Pancreas (tissue), 10 donors: ENCODE measurements at regions not wholly inside any gene's neighbourhood (a gene's known extent, or its start where the extent isn't known, plus 50 kb on each side); places are given as distances from the start of the nearest gene placed in this dataset.

Source experiments
- ATAC-seq, 4 donors: fragments of 200-7000 bp; cut with Tn5 transposase; one replicate each; pipeline versions ENCODE4 v1.8.0 to v1.9.1; 2020; ENCODE audit warnings: mild to moderate bottlenecking in 4 of 4, moderate library complexity in 4 of 4
- DNase-seq, 6 donors: peaks; one replicate each; pipeline ENCODE4 v3.0.0-alpha.2; 2020
- FAIRE-seq: peaks from 2 replicates; lab custom pipeline; 2012; peaks lifted over from hg19 to GRCh38; lab: Jason Lieb, UNC
- H3K27ac ChIP-seq, 4 donors: fragments of 200-600 bp; sonication (generic); 1 replicate in 3 of 4; 2 replicates in 1 of 4; pipeline versions ENCODE4 v1.5.0 to v1.8.0; 2020
- H3K27me3 ChIP-seq, 4 donors: fragments of 200-600 bp; one replicate each; pipeline ENCODE4 v1.8.0; 2021
- H3K36me3 ChIP-seq, 3 donors: fragments of 200-600 bp; sonication (generic) in 1 of 3; one replicate each; pipeline versions ENCODE4 v1.5.0 to v1.8.0; 2020 to 2021
- H3K4me1 ChIP-seq, 3 donors: fragments of 200-600 bp; one replicate each; pipeline ENCODE4 v1.8.0; 2021
- H3K4me3 ChIP-seq, 4 donors: fragments of 200-600 bp; sonication (generic) in 2 of 4; one replicate each; pipeline versions ENCODE4 v1.5.0 to v1.8.0; 2020 to 2021
- H3K9me3 ChIP-seq, 4 donors: fragments of 200-600 bp; one replicate each; pipeline ENCODE4 v1.8.0; 2021
- WGBS, 2 donors: extraction: QIAGEN DNeasy Blood & Tissue Kit; methylation state at CpG; one replicate each; pipeline ENCODE4 v1.1.7; 2013; 5-methylcytosine and 5-hydroxymethylcytosine counted together
- intact Hi-C, 3 donors: fragments of 100-400 bp; cut with DNase I; formaldehyde crosslinking; loops; one replicate each; pipeline versions ENCODE4 v1.11.1 to v1.14.2; 2022
- TF ChIP-seq, protein P1 (sequence below), 4 donors: fragments of 200-600 bp; sonication (generic) in 3 of 4; IDR thresholded peaks; one replicate each; pipeline versions ENCODE4 v1.5.0 to v1.8.0; 2021; ENCODE audit warnings: antibody characterized with exemption in 4 of 4
- donor health status: healthy with polysubstance abuse.
- donor health status: DM: no; HTN: no; CAD: no; lungs with moderate emphysema.
- donor health status: DM: no; HTN: no; CAD: no.
- donor health status: control.
- donor health status: control.
- donor health status: Bipolar disorder and iron deficiency.
- donor health status: DM: yes; HTN: yes; CAD: no.
- donor health status: DM: no; HTN: no; CAD: no.
- donor health status: DM: no; HTN: no; CAD: no.
- donor health status: DM: yes; HTN: yes; CAD: no.

DNA sequence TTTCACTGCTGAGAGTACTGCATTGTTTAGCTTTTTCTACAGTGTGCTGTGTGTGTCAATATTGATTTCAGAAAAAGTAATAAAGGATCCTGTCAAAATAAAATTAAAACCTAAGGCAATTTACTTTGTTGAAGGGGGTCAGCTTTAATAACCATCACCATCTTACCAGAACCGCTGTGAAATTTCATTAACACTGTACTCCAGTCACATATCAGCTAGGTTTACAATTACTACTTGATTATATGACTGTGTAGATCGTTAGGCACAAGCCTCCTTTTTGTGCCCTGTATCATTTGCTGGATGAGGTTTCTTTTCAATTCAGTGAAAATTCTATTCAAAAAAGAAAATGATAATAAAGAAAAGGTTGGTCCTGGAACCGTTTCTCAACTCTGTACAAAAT, 917.2 kb downstream of the CENPC start:
- DNase-seq (no peak), FAIRE-seq (no peak), ATAC-seq (no peak)
- Histone ChIP-seq H3K27ac (no peak overlapping the region), H3K4me3 (no peak overlapping the region), H3K9me3 (no peaks in the 10 kb centered on the region), H3K4me1 (no peaks in the 10 kb centered on the region), H3K27me3 (no peaks in the 10 kb centered on the region), H3K36me3 (no peaks in the 10 kb centered on the region)
- TF ChIP-seq, protein P1, sequence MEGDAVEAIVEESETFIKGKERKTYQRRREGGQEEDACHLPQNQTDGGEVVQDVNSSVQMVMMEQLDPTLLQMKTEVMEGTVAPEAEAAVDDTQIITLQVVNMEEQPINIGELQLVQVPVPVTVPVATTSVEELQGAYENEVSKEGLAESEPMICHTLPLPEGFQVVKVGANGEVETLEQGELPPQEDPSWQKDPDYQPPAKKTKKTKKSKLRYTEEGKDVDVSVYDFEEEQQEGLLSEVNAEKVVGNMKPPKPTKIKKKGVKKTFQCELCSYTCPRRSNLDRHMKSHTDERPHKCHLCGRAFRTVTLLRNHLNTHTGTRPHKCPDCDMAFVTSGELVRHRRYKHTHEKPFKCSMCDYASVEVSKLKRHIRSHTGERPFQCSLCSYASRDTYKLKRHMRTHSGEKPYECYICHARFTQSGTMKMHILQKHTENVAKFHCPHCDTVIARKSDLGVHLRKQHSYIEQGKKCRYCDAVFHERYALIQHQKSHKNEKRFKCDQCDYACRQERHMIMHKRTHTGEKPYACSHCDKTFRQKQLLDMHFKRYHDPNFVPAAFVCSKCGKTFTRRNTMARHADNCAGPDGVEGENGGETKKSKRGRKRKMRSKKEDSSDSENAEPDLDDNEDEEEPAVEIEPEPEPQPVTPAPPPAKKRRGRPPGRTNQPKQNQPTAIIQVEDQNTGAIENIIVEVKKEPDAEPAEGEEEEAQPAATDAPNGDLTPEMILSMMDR (IDR thresholded peaks at IDR 0.05), result no peak
- intact Hi-C loops, result no loop called here
- 36 to 38% methylated on average over 3 of the region's 3 CpGs for WGBS, 2 donors

DNA sequence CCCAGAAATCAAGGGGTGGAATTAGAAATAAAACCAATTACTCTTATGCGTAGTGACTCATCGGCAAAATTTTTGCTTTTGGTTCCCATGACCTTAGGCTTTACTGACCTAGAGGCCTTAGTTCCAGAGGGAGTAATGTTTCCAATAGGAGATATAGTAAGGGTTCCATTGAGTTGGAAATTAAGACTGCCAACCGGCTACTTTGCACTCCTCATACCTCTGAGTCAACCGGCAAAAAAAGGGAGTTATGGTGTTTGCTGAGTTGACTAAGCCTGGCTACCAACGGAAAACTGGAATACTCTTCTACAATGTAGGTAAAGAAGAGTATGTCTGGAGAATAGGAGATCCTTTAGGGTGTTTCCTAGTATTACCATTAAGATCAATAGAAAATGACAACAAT, 919.8 kb downstream of the CENPC start:
- H3K27ac ChIP-seq, result no peak overlapping the region
- no peak for ATAC-seq
- TF ChIP-seq, protein P1 (IDR thresholded peaks at IDR 0.05), result no peak
- H3K36me3 ChIP-seq, result no peaks in the 10 kb centered on the region
- no peak for DNase-seq
- H3K4me1 ChIP-seq, result no peaks in the 10 kb centered on the region
- no peak for FAIRE-seq
- no peaks in the 10 kb centered on the region for H3K27me3 ChIP-seq
- H3K9me3 ChIP-seq, result no peaks in the 10 kb centered on the region
- WGBS, 2 donors, result 92 to 94% methylated on average over 5 of the region's 5 CpGs
- intact Hi-C loops, result no loop called here
- no peak overlapping the region for H3K4me3 ChIP-seq

DNA sequence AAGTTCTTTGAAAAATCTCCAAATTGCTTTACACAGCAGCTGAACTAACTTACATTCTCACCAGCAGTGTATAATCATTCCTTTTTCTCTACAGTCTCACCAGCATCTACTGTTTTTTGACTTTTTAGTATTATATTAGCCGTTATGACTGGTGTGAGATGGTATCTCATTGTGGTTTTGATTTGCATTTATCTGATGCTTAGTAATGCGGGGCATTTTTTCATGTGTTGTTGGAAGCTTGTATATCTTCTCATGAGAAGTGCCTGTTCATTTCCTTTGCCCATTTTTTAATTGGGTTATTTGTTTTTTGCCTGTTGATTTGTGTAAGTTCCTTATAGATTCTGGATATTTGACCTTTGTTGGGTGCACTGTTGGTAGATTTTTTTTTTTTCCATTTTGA, 931.7 kb downstream of the CENPC start:
- Histone ChIP-seq H3K9me3 (no peaks in the 10 kb centered on the region), H3K36me3 (no peaks in the 10 kb centered on the region), H3K4me1 (no peaks in the 10 kb centered on the region), H3K27ac (no peak overlapping the region), H3K4me3 (no peak overlapping the region), H3K27me3 (no peaks in the 10 kb centered on the region)
- FAIRE-seq (no peak), DNase-seq (no peak), ATAC-seq (no peak)
- WGBS, 2 donors, result 83 to 90% methylated on average over 2 of the region's 2 CpGs
- intact Hi-C loops, result no loop called here
- TF ChIP-seq, protein P1 (IDR thresholded peaks at IDR 0.05), result no peak

DNA sequence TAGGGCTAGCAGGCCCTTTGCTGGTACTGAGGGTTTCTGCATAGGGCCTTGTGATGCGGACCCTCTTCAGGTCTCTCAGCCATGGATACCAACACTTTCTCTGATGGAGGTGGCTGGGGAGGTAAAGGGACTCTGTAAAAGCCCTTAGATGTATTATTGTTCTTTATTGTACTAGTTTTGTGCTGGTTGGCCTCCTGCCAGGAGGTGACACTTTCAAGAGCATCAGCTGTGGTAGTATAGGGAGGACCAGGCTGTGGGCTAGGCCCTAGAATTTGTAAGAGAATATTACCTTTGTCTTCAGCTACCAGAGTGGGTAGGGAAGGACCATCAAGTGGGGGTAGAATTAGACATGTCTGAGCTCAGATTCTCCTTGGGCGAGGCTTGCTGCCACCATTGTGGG, 936.3 kb downstream of the CENPC start:
- FAIRE-seq (no peak), DNase-seq (no peak), ATAC-seq (no peak)
- no peaks in the 10 kb centered on the region for H3K9me3 ChIP-seq
- H3K27ac ChIP-seq, result no peak overlapping the region
- no peaks in the 10 kb centered on the region for H3K27me3 ChIP-seq
- no peaks in the 10 kb centered on the region for H3K4me1 ChIP-seq
- H3K36me3 ChIP-seq, result no peaks in the 10 kb centered on the region
- no peak overlapping the region for H3K4me3 ChIP-seq
- TF ChIP-seq, protein P1 (IDR thresholded peaks at IDR 0.05), result no peak
- intact Hi-C loops, result no loop called here
- 95 to 100% methylated on average over 2 of the region's 2 CpGs for WGBS, 2 donors

DNA sequence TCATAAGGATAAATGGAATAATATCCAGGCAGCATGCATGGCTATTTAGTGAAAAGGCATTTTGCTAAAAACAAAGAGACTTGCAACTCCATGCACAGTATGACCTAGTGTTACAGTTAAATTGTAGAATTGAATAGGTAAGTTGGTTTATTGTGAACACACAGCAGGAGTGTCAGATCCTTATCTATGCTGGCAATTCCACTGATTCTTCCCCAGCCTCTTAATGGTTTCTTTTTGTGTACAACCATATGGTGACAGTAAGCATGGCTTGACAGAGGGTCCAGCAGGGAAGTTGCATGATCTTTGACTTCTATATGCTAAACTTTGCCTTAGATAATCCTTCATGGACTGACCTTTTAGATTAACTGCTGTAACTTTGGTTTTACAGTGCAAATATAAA, 936.6 kb upstream of the EPHA5 start:
- Histone ChIP-seq H3K27me3 (no peaks in the 10 kb centered on the region), H3K9me3 (no peaks in the 10 kb centered on the region), H3K36me3 (no peaks in the 10 kb centered on the region), H3K27ac (no peak overlapping the region), H3K4me1 (no peaks in the 10 kb centered on the region), H3K4me3 (no peak overlapping the region)
- FAIRE-seq (no peak), DNase-seq (no peak), ATAC-seq (no peak)
- intact Hi-C loops, result no loop called here
- TF ChIP-seq, protein P1 (IDR thresholded peaks at IDR 0.05), result no peak
